Naive thymus-derived CD4-positive, alpha-beta T cell (primary cell): ENCODE measurements at regions not wholly inside any gene's neighbourhood (a gene's known extent, or its start where the extent isn't known, plus 50 kb on each side); places are given as distances from the start of the nearest gene placed in this dataset.

Source experiments
- ATAC-seq: fragments of 150-1000 bp; cut with Tn5 transposase; 2 replicates; pipeline ENCODE4 v1.10.0; 2021; ENCODE audit warnings: mild to moderate bottlenecking, moderate library complexity
- CTCF ChIA-PET: fragments of 350-600 bp; sonication (Branson Sonifier 250); formaldehyde crosslinking; loops from one replicate; lab custom pipeline; 2021; ENCODE audit warnings: antibody characterized with exemption; lab: Charles Lee
- POLR2A ChIA-PET: fragments of 350-600 bp; sonication (Branson Sonifier 250); formaldehyde crosslinking; loops from one replicate; lab custom pipeline; 2021; ENCODE audit warnings: antibody characterized with exemption, inconsistent platforms; lab: Charles Lee
- DNase-seq, 9 donors: peaks; one replicate each; pipeline versions ENCODE4 v3.0.0 to v3.0.0-alpha.2; 2020 to 2022; ENCODE audit warnings: mixed read lengths in 1 of 9
- H3K27ac ChIP-seq: one replicate; pipeline ENCODE4 v1.7.0; 2013; ENCODE audit warnings: mild to moderate bottlenecking, low read depth, low read length, moderate library complexity
- H3K27me3 ChIP-seq, 2 donors: one replicate each; pipeline ENCODE4 v1.7.0; 2013; ENCODE audit warnings: low read length in 2 of 2, mild to moderate bottlenecking in 2 of 2, moderate library complexity in 2 of 2; ENCODE audit not compliant: control insufficient read depth in 2 of 2, insufficient read depth in 2 of 2
- H3K36me3 ChIP-seq, 3 experiments: 1 replicate in 2 of 3; 2 replicates in 1 of 3; pipeline ENCODE4 v1.7.0; 2013; ENCODE audit warnings: low read length in 3 of 3, mild to moderate bottlenecking in 3 of 3, moderate library complexity in 1 of 3; ENCODE audit not compliant: insufficient read depth in 3 of 3, control insufficient read depth in 2 of 3
- H3K4me1 ChIP-seq, 2 donors: one replicate each; pipeline ENCODE4 v1.7.0; 2013; ENCODE audit warnings: low read length in 2 of 2, mild to moderate bottlenecking in 2 of 2, moderate library complexity in 1 of 2; ENCODE audit not compliant: control insufficient read depth in 2 of 2, insufficient read depth in 2 of 2
- H3K4me3 ChIP-seq: 2 replicates; pipeline ENCODE4 v1.7.0; 2013; ENCODE audit warnings: mild to moderate bottlenecking, low read length
- H3K9me3 ChIP-seq, 3 experiments: 1 replicate in 2 of 3; 2 replicates in 1 of 3; pipeline ENCODE4 v1.7.0; 2013; ENCODE audit warnings: low read length in 3 of 3; ENCODE audit not compliant: control insufficient read depth in 2 of 3
- H3K27ac Mint-ChIP-seq, 9 donors: one replicate each; pipeline ENCODE4 v1.8.0; 2020 to 2022; ENCODE audit warnings: mixed read lengths in 9 of 9, mild to moderate bottlenecking in 8 of 9, moderate library complexity in 5 of 9, inconsistent platforms in 2 of 9
- H3K27me3 Mint-ChIP-seq, 5 donors: one replicate each; pipeline ENCODE4 v1.8.0; 2021 to 2022; ENCODE audit warnings: mixed read lengths in 5 of 5, mild to moderate bottlenecking in 1 of 5
- H3K36me3 Mint-ChIP-seq, 5 donors: one replicate each; pipeline ENCODE4 v1.8.0; 2020 to 2022; ENCODE audit warnings: mixed read lengths in 5 of 5, mild to moderate bottlenecking in 3 of 5, inconsistent platforms in 1 of 5
- H3K4me1 Mint-ChIP-seq, 7 donors: one replicate each; pipeline ENCODE4 v1.8.0; 2020 to 2022; ENCODE audit warnings: mixed read lengths in 7 of 7, mild to moderate bottlenecking in 3 of 7, inconsistent platforms in 1 of 7
- H3K4me3 Mint-ChIP-seq, 10 donors: one replicate each; pipeline ENCODE4 v1.8.0; 2020 to 2022; ENCODE audit warnings: mild to moderate bottlenecking in 10 of 10, mixed read lengths in 10 of 10, moderate library complexity in 6 of 10, inconsistent platforms in 2 of 10
- H3K9me3 Mint-ChIP-seq, 11 donors: one replicate each; pipeline ENCODE4 v1.8.0; 2020 to 2022; ENCODE audit warnings: mixed read lengths in 11 of 11, mild to moderate bottlenecking in 4 of 11, inconsistent platforms in 1 of 11, moderate library complexity in 1 of 11
- intact Hi-C, 2 donors: fragments of 100-400 bp; cut with micrococcal nuclease; formaldehyde crosslinking; loops; one replicate each; pipeline ENCODE4 v1.15.1; 2023

- no peak overlapping the region for H3K27ac Mint-ChIP-seq
- peaks cover 0 to 3% (median 0%) of the 10 kb centered on the region in 11 donors for H3K9me3 Mint-ChIP-seq
- DNase-seq (no peak), ATAC-seq (no peak)
- intact Hi-C loops = no loop called here
- no peaks in the 10 kb centered on the region for H3K27me3 ChIP-seq
- ChIA-PET CTCF (interaction anchor here (0.6 to 1.1 kb wide), 2 partner anchors 200 to 313 kb away, joined by 3 to 4 read pairs; no protein-coding TSS in a partner anchor), POLR2A (no interaction called here)
- no peak overlapping the region for H3K4me3 ChIP-seq
- H3K4me1 ChIP-seq = no peaks in the 10 kb centered on the region
- H3K36me3 Mint-ChIP-seq = no peaks in the 10 kb centered on the region
- H3K4me3 Mint-ChIP-seq = no peak overlapping the region
- no peaks in the 10 kb centered on the region for H3K36me3 ChIP-seq
- no peak overlapping the region for H3K27ac ChIP-seq
- no peaks in the 10 kb centered on the region for H3K4me1 Mint-ChIP-seq
- peaks cover 2 to 9% (median 7%) of the 10 kb centered on the region in 5 donors for H3K27me3 Mint-ChIP-seq
- no peaks in the 10 kb centered on the region for H3K9me3 ChIP-seq
Observed at GRCh38 chr10:80705899-80706298, 168.2 kb downstream of the SH2D4B start.

GRCh38 chr10:80708185-80708584 is 170.5 kb downstream of the SH2D4B start:
- POLR2A ChIA-PET = no interaction called here
- CTCF ChIA-PET = no interaction called here
- no peaks in the 10 kb centered on the region for H3K36me3 ChIP-seq
- Mint-ChIP-seq H3K27me3 (peaks cover 6 to 18% (median 9%) of the 10 kb centered on the region in 5 donors), H3K36me3 (no peaks in the 10 kb centered on the region), H3K9me3 (peaks cover 0 to 3% (median 0%) of the 10 kb centered on the region in 11 donors), H3K4me1 (no peaks in the 10 kb centered on the region), H3K27ac (no peak overlapping the region), H3K4me3 (no peak overlapping the region)
- no peak for ATAC-seq
- no peak overlapping the region for H3K27ac ChIP-seq
- H3K4me3 ChIP-seq = no peak overlapping the region
- no peaks in the 10 kb centered on the region for H3K4me1 ChIP-seq
- H3K9me3 ChIP-seq = no peaks in the 10 kb centered on the region
- intact Hi-C loops = no loop called here
- no peak for DNase-seq
- H3K27me3 ChIP-seq = no peaks in the 10 kb centered on the region

GRCh38 chr10:80708808-80709207 is 171.1 kb downstream of the SH2D4B start:
- no peaks in the 10 kb centered on the region for H3K4me1 Mint-ChIP-seq
- H3K9me3 ChIP-seq = no peaks in the 10 kb centered on the region
- no peak overlapping the region for H3K4me3 Mint-ChIP-seq
- H3K27ac Mint-ChIP-seq = no peak overlapping the region
- H3K27me3 Mint-ChIP-seq = peaks cover 6 to 16% (median 9%) of the 10 kb centered on the region in 5 donors
- intact Hi-C loops = no loop called here
- no peak overlapping the region for H3K4me3 ChIP-seq
- POLR2A ChIA-PET = no interaction called here
- peaks cover 0 to 3% (median 0%) of the 10 kb centered on the region in 11 donors for H3K9me3 Mint-ChIP-seq
- no peaks in the 10 kb centered on the region for H3K27me3 ChIP-seq
- no peaks in the 10 kb centered on the region for H3K4me1 ChIP-seq
- H3K36me3 Mint-ChIP-seq = no peaks in the 10 kb centered on the region
- CTCF ChIA-PET = no interaction called here
- H3K36me3 ChIP-seq = no peaks in the 10 kb centered on the region
- no peak for DNase-seq
- H3K27ac ChIP-seq = no peak overlapping the region
- ATAC-seq = no peak

- Mint-ChIP-seq H3K9me3 (peaks cover 0 to 2% (median 0%) of the 10 kb centered on the region in 11 donors), H3K27me3 (peaks cover 4 to 16% (median 11%) of the 10 kb centered on the region in 5 donors), H3K36me3 (no peaks in the 10 kb centered on the region), H3K27ac (no peak overlapping the region), H3K4me1 (no peaks in the 10 kb centered on the region), H3K4me3 (no peak overlapping the region)
- Histone ChIP-seq H3K4me3 (no peak overlapping the region), H3K9me3 (no peaks in the 10 kb centered on the region), H3K36me3 (no peaks in the 10 kb centered on the region), H3K27ac (no peak overlapping the region), H3K27me3 (no peaks in the 10 kb centered on the region), H3K4me1 (no peaks in the 10 kb centered on the region)
- ChIA-PET POLR2A (no interaction called here), CTCF (no interaction called here)
- no peak for ATAC-seq
- intact Hi-C loops = no loop called here
- DNase-seq = no peak
Observed at GRCh38 chr10:80709866-80710265, 172.2 kb downstream of the SH2D4B start.

GRCh38 chr10:80713398-80713928 is 175.8 kb downstream of the SH2D4B start:
- DNase-seq (no peak), ATAC-seq (no peak)
- no peaks in the 10 kb centered on the region for H3K9me3 ChIP-seq
- H3K27me3 ChIP-seq = no peaks in the 10 kb centered on the region
- Mint-ChIP-seq H3K9me3 (no peaks in the 10 kb centered on the region), H3K4me3 (no peak overlapping the region), H3K27ac (no peak overlapping the region), H3K36me3 (no peaks in the 10 kb centered on the region), H3K4me1 (no peaks in the 10 kb centered on the region), H3K27me3 (peaks cover 4 to 22% (median 7%) of the 10 kb centered on the region in 5 donors)
- POLR2A ChIA-PET = no interaction called here
- CTCF ChIA-PET = no interaction called here
- H3K4me1 ChIP-seq = no peaks in the 10 kb centered on the region
- H3K36me3 ChIP-seq = no peaks in the 10 kb centered on the region
- H3K27ac ChIP-seq = no peak overlapping the region
- H3K4me3 ChIP-seq = no peak overlapping the region
- intact Hi-C loops = no loop called here

DNA sequence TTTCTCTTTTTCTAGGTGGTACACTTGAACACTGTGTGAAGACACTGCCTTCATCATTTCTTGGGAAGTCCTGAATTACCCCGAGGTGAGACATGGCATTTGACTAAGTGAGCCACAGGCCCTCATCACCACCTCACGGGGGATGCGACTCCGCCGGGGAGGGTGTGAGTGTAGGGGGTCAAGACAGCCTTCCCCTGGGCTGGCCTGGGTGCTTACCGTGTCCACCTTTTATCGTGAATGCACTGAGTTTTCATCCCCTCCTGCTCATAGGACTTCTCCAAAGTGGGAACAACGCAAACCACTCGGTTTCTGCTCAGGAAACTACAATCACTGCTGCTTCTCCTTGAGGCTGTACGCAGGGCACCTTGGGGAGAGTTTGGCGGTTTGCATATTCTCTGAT is 176.9 kb downstream of the SH2D4B start:
- Histone ChIP-seq H3K4me1 (no peaks in the 10 kb centered on the region), H3K4me3 (no peak overlapping the region), H3K27me3 (no peaks in the 10 kb centered on the region), H3K9me3 (no peaks in the 10 kb centered on the region), H3K27ac (no peak overlapping the region), H3K36me3 (no peaks in the 10 kb centered on the region)
- intact Hi-C loops = no loop called here
- DNase-seq = no peak
- Mint-ChIP-seq H3K36me3 (no peaks in the 10 kb centered on the region), H3K9me3 (no peaks in the 10 kb centered on the region), H3K27me3 (peaks cover 4 to 22% (median 7%) of the 10 kb centered on the region in 5 donors), H3K27ac (no peak overlapping the region), H3K4me3 (no peak overlapping the region), H3K4me1 (no peaks in the 10 kb centered on the region)
- no peak for ATAC-seq
- POLR2A ChIA-PET = no interaction called here
- CTCF ChIA-PET = no interaction called here

GRCh38 chr10:80718024-80718423 is 180.3 kb downstream of the SH2D4B start:
- no peaks in the 10 kb centered on the region for H3K9me3 ChIP-seq
- intact Hi-C loops = no loop called here
- no peak overlapping the region for H3K4me3 Mint-ChIP-seq
- ATAC-seq (no peak), DNase-seq (no peak)
- no peak overlapping the region for H3K27ac Mint-ChIP-seq
- H3K27me3 ChIP-seq = no peaks in the 10 kb centered on the region
- POLR2A ChIA-PET = no interaction called here
- peaks cover 0 to 22% (median 7%) of the 10 kb centered on the region in 5 donors for H3K27me3 Mint-ChIP-seq
- H3K4me1 Mint-ChIP-seq = no peaks in the 10 kb centered on the region
- CTCF ChIA-PET = no interaction called here
- H3K36me3 Mint-ChIP-seq = peaks cover 0 to 4% (median 0%) of the 10 kb centered on the region in 5 donors
- no peaks in the 10 kb centered on the region for H3K4me1 ChIP-seq
- H3K9me3 Mint-ChIP-seq = peaks cover 0 to 16% (median 3%) of the 10 kb centered on the region in 11 donors
- H3K4me3 ChIP-seq = no peak overlapping the region
- no peaks in the 10 kb centered on the region for H3K36me3 ChIP-seq
- no peak overlapping the region for H3K27ac ChIP-seq
